ENCODE measurements at regions not wholly inside any gene's neighbourhood (a gene's known extent, or its start where the extent isn't known, plus 50 kb on each side); places are given as distances from the start of the nearest gene placed in this dataset.

DNA sequence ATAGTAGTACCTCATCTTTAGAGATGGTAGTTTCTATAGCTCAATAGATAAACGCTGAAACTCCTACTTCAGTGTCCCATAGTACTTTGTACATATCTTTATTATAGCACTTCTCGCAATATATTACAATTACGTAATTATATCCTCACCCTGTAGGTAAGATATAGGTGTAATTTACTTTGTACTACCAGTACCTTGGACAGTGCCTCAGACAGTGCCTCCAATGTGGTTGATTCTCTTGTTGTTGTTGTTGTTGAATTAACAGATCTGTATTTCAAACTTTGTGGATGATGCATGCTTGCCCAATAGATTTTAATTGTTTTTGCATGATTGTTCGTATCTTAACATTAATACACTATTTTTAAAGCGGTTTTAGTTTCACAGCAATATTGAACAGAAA, 188.6 kb downstream of the ARL6IP6 start:
- TF ChIP-seq, protein P1, sequence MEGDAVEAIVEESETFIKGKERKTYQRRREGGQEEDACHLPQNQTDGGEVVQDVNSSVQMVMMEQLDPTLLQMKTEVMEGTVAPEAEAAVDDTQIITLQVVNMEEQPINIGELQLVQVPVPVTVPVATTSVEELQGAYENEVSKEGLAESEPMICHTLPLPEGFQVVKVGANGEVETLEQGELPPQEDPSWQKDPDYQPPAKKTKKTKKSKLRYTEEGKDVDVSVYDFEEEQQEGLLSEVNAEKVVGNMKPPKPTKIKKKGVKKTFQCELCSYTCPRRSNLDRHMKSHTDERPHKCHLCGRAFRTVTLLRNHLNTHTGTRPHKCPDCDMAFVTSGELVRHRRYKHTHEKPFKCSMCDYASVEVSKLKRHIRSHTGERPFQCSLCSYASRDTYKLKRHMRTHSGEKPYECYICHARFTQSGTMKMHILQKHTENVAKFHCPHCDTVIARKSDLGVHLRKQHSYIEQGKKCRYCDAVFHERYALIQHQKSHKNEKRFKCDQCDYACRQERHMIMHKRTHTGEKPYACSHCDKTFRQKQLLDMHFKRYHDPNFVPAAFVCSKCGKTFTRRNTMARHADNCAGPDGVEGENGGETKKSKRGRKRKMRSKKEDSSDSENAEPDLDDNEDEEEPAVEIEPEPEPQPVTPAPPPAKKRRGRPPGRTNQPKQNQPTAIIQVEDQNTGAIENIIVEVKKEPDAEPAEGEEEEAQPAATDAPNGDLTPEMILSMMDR (IDR thresholded peaks at IDR 0.05) = no peak
- no peak for TF ChIP-seq POLR2A (IDR thresholded peaks at IDR 0.05)

Data from Peyer's patch (tissue), 4 donors.